ELR (cell line): ENCODE measurements at regions not wholly inside any gene's neighbourhood (a gene's known extent, or its start where the extent isn't known, plus 50 kb on each side); places are given as distances from the start of the nearest gene placed in this dataset.

Source experiments
- DNase-seq: peaks from one replicate; pipeline ENCODE4 v3.0.0-alpha.2; 2015; ENCODE audit warnings: low read depth

DNA sequence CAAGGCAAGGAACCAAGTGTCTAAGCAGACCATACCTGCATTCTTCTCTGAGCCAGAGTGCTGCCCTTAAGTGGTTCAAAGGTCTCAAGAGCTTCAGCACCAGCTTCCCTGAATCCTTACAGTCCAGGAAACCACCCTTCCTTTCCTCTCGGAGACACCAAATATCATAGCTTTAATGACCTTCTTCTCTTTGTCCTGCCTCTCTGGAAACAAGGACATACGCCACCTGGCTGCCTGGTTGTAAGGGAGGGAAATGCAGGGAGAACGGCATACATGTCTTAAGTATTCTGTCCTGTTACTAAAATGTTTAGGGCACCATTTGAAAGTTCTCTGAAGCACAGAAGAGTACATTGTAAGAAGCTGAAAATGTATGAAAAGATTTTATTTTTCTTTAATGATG lies 155.6 kb upstream of the ARRDC4 start:
- DNase-seq, result no peak

- DNase-seq, result no peak
Measured at GRCh38 chr15:97806766-97807165, 153.7 kb upstream of the ARRDC4 start.

DNA sequence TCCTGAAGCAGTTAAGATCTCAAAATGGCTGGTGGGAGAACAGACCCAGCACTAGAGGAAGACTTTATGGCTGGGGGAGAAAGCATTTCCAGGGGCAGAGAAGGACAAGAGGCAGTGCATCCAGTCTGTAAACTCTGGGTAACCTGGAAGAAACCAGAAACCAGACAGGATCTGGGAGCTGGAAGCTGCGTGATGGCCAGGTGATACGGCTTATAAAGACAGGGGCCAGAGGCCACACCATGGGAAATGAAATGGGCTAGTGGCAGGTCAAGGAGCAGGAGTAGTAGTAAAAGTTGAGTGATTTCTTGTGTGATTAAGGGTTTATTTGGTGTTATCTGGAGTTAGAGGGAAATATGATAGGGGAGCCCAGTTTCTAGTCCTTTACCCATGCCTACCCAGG lies 144.7 kb upstream of the ARRDC4 start:
- DNase-seq, result no peak

DNA sequence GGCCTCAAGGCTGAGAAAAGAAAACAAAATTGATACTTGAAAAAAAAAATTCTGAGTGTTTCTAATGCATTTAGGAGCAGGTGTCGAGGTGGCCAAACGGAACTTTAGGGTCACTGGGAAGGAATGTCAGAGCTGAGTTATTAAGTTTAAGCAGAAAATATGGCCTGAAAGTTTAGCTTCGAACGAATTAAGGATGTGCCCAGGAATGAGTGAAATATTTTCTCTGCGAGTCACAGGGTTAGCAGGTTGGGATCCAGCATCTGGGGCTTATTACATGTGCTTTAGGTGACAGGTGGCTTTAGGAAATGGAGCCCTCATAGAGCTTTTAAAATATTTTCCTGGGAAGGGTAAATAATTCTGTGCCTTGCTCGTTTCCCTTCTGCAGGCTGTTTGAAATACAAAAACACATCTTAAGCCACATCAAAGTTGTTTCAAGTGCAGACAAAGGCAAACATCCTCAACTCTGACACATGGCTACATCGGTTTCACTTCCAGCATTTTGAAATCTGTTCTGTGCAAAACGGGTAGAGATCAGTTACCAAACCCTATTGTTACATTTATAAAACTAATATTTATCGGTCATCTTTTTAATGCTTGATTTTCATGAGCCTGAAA lies 143.1 kb upstream of the ARRDC4 start:
- no peak for DNase-seq

DNA sequence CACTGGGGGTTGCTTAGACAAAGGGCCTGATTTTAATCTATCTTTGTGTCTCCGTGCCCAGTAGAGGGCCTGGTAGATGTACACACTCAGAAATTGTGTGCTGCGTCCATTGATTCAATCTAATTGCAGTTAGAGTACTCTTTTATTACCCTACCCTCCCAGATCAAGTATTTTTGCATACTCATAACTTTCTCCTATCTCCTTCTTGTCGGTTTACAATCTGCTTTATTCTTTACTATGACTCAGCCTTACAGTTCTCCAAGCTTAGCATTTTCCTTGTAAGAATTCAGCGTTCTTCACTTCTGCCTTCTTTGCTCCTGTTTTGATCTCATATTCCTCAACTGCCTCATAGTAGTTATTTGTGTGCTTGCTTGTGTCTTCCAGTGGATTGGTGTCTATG lies 124.5 kb upstream of the ARRDC4 start:
- no peak for DNase-seq

GRCh38 chr15:97837896-97838295 lies 122.6 kb upstream of the ARRDC4 start:
- DNase-seq, result no peak

GRCh38 chr15:97838606-97839210 lies 121.8 kb upstream of the ARRDC4 start:
- no peak for DNase-seq

DNA sequence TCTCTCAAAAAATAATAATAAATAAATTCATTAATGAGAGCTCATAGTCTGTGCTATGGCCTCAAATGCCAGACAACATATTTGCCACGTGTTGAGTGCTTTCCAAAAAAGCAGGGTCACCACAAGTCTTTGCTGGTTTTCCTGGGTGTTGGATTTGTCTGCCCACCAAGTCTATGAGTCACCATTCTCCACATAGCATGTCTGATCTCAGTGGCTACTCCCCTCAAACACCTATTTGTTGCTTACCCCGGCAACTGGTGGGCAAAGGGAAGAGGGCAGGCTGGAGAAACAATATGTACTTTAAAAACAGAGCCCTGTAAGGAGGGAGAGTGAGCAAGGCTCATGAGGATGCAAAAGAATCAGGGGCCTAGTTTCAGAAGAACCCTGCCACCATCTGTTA lies 120.0 kb upstream of the ARRDC4 start:
- DNase-seq, result no peak

DNA sequence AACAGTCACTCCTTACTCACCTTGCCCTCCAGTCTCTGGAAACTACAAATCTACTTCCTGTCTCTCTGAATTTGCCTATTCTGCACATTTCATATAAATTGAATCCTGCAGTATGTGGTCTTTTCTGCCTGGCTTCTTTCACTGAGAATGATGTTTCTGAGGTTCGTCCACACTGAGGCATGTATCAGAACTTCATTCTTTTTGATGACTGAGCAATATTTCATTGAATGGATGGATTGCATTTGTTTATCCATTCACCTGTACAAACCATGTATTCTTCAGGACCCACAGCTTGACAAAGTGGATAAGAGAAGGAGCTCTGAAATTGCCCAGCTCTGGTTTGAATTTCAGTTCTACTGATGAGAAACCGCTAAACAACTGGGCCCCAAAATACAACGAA lies 118.9 kb upstream of the ARRDC4 start:
- no peak for DNase-seq

DNA sequence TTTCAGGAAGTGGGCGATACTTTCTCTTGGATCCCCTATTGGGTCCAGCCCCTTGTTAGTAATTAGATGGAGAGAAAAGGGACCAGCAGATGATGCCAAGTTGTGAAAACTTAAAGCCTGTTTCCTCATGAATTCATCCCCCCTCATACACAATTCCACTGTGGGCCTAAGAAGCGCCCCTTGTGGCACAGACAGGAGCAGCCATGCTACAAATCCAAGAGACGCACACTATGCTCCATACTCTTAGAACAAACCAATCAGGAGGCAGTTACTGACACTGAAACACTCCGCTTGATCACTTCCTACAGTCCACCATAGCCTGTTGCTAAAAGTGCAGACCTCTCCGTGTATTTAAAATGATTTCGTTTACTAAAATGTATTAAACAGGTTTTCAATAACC lies 111.3 kb upstream of the ARRDC4 start:
- DNase-seq, result no peak

GRCh38 chr15:97858296-97858695 lies 102.2 kb upstream of the ARRDC4 start:
- no peak for DNase-seq

DNA sequence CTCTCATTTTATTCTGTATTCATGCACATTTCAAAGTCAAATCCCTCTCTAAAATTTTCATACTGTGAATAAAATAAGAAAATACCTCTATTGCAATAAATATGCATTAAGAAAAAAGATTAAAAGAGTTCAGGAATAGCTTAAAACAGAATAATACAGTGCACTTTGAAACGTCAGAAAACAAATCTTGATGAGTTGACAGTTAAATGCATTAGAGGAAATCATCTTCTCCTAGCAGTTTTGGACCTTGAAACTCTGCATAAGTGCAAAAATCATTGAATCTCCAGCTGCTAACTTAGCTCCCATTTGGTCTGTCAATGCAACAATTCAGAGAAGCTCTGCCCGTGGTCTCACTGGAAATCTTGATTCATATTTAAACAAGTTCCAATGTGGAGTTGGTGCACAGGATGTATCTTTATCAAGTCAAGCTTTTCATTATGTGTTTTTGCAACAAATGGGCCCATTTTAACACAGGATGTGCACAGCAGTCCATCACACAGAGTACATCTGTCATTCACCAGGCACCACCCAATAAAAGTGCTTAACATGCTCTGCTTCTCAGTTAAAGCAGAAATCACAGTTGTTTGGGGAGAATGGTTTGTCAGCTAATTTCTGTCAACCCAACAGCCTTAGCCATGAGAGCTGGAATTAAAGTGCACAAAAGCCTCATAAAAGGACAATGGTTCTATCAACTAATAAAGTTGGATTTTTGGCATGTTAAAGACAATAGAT lies 98.8 kb upstream of the ARRDC4 start:
- no peak for DNase-seq

GRCh38 chr15:97866959-97867358 lies 93.5 kb upstream of the ARRDC4 start:
- DNase-seq, result no peak

GRCh38 chr15:97867870-97868269 lies 92.6 kb upstream of the ARRDC4 start:
- DNase-seq, result no peak

DNA sequence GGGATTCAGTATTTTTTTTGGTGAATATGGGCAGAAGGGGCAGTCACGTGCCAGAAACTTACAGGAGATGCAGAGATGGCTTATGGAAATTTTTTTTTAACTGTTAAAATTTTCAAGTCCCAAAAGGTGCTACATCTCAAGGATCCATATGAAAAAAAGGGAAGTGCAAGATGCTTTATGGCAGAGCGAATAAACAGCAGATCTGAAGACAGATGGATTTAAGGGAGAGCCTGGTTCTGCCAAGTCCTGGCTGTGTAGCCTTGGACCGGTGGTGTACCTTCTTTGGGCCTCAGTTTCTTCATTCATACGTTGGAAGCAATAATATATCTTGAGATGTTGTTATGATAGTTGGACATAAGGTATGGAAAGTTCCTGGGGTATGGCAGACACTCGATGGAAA lies 91.5 kb upstream of the ARRDC4 start:
- no peak for DNase-seq

GRCh38 chr15:97870771-97871170 lies 89.7 kb upstream of the ARRDC4 start:
- no peak for DNase-seq

DNA sequence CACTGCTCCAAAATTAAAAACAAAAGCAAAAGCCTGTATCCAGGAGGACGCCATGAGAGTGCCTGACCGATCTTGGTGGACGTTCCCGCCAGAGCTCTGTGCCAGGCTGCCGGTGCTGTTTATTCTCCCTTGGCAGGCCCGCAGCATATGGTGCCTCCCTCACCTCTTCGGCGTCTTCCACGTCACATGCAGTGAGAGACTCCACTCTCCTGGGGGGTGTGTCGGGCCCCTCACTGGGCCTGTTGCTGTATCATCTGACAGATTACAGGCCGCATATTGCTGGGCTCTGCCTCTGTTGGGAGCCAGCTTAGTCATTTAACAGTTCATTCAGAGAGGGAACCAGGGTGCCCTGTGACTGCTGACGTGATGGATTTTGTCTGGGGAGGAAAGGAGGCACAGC lies 86.4 kb upstream of the ARRDC4 start:
- DNase-seq, result no peak

GRCh38 chr15:97875025-97875512 lies 85.4 kb upstream of the ARRDC4 start:
- no peak for DNase-seq

DNA sequence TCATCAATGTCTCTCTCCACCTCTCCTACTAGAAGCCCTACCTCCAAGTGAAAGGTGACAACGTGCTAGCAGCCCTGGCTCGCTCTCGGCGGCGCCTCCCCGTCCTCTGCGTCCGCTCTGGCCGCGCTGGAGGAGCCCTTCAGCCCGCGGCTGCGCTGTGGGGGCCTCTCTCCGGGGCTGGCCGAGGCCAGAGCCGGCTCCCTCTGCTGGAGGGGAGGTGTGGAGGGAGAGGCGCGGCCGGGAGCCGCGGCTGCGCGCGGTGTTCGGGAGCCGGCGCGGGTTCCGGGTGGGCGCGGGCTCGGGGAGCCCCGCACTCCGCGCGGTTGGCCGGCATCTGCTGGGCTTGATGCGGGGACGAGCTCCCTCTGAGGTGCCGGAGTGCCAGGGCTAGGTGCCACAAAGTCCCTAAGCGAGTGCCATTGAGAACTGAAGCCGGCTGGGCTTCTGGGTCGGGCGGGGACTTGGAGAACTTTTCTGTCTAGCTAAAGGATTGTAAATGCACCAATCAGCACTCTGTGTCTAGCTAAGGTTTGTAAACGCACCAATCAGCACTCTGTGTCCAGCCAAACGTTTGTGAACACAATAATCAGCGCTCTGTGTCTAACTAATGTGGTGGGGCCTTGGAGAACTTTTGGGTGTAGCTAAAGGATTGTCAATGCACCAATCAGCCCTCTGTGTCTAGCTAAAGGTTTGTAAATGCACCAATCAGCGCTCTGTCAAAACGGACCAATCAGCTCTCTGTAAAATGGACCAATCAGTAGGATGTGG lies 84.8 kb upstream of the ARRDC4 start:
- DNase-seq, result no peak

DNA sequence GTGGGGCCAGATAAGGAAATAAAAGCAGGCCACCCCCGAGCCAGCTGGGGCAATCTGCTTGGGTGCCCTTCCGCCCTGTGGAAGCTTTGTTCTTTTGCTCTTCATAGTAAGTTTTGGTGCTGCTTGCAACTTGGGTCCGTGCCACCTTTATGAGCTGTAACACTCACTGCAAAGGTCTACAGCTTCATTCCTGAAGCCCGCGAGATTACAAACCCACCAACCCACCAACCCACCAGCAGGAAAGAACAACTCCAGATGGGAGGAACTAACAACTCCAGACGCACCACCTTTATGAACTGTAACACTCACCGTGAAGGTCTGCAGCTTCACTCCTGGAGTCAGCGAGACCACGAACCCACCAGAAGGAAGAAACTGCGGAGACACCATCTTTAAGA lies 84.2 kb upstream of the ARRDC4 start:
- no peak for DNase-seq

DNA sequence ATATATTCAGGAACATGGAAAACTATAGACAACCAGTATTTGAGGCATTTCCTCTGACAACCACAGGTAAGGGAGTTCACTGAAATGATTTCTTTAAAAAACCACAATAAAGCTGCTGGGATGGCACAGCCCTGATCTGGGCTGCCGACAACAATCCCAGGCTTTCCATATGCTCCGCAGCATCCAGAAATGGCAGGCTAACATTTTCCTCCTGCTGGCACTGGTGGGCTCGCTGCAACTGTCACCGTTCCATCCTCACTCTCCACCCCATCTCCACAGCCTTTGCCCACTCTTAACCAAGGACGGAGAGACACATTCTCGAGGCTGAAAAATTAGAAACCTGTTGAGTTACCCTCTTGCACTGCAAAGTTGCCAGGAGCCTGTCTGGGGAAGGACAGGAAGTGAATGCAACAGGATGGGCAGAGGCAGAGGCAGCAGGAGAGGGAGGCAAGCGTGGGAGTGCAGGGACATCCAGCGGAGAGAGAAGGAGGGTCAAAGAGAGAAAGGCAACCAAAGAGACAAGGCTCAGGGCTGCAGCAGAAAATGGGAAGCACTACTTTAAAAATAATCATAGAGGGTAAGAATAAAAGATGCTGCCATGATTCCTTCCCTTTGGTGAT lies 79.0 kb upstream of the ARRDC4 start:
- DNase-seq, result no peak

DNA sequence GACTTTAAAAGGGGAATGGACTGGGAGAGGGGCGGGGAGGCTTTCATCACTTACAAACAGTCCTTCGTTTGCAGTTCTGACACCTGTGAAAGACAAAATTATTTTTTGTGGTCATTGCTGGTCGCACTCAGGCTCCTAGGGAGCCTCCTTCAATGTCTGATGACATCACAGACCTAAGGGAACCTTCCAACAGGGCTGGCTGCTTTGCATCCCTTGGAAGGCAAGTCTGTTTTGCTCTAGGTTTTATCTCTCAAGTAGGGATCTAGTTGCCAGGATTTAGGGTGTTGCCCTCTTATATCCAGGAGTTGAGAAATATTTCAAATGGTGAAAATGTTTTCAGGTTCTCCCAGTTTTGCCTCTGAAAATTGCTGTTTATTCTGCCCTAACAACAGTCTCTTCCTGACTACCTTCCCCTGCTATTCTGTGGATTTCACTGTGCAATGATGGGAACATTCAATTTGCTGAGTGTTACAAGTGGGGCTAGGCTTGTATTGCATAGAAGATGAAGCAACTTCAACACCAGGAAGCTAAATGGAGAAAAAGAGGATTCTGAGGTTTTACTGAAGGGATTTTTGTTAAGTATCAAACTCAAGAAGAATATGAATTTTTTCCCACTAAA lies 75.9 kb upstream of the ARRDC4 start:
- no peak for DNase-seq
